ENCODE measurements at regions not wholly inside any gene's neighbourhood (a gene's known extent, or its start where the extent isn't known, plus 50 kb on each side); places are given as distances from the start of the nearest gene placed in this dataset.

- TF ChIP-seq POLR2A (IDR thresholded peaks at IDR 0.05; ENCODE audit: borderline replicate concordance, extremely low read depth, insufficient read depth, insufficient read length) (no peak), CTCF (IDR thresholded peaks at IDR 0.05 in 2 of 3, conservative IDR thresholded peaks at IDR 0.05 in 1 of 3; ENCODE audit: borderline replicate concordance in 1 of 3, insufficient read depth in 1 of 3, low read depth in 2 of 3, low read length in 2 of 3) (no peak), ATF3 (IDR thresholded peaks at IDR 0.05) (no peak), RAD21 (IDR thresholded peaks at IDR 0.05; ENCODE audit: low read depth) (no peak), EZH2 (IDR thresholded peaks at IDR 0.05) (no peak), TCF7L2 (IDR thresholded peaks at IDR 0.05; ENCODE audit: borderline replicate concordance, extremely low read depth, insufficient read depth, insufficient read length) (no peak), POLR2AphosphoS5 (IDR thresholded peaks at IDR 0.05; ENCODE audit: low read depth, low read length) (no peak), REST (IDR thresholded peaks at IDR 0.05; ENCODE audit: low read depth) (no peak), SP1 (IDR thresholded peaks at IDR 0.05; ENCODE audit: low read depth) (no peak)
These were observed 174.0 kb upstream of the FOXQ1 start for GRCh38 chr6:1137849-1138248.
